ENCODE measurements at regions not wholly inside any gene's neighbourhood (a gene's known extent, or its start where the extent isn't known, plus 50 kb on each side); places are given as distances from the start of the nearest gene placed in this dataset.

DNA sequence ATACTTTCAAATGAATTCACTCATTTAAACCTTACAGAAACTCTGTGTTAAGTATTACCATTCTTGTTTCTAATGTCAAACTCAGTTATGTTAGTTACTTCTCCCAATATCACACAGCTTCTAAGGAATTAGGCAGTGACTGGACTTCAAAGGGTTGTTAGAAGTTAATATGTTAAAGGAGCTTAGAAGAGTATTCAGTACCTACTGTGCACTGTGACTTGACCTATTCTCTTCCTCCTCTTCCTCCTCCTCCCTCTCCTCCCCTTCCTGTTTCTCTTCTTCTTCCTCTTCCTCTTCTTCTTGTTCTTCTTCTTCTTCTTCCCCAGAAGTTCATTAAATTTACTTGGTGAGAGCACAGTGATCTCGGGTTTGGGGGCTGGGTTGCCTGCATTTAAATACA, 325.6 kb upstream of the SLC35B3 start:
- TF ChIP-seq POLR2A (IDR thresholded peaks at IDR 0.05): no peak
- TF ChIP-seq, protein P1, sequence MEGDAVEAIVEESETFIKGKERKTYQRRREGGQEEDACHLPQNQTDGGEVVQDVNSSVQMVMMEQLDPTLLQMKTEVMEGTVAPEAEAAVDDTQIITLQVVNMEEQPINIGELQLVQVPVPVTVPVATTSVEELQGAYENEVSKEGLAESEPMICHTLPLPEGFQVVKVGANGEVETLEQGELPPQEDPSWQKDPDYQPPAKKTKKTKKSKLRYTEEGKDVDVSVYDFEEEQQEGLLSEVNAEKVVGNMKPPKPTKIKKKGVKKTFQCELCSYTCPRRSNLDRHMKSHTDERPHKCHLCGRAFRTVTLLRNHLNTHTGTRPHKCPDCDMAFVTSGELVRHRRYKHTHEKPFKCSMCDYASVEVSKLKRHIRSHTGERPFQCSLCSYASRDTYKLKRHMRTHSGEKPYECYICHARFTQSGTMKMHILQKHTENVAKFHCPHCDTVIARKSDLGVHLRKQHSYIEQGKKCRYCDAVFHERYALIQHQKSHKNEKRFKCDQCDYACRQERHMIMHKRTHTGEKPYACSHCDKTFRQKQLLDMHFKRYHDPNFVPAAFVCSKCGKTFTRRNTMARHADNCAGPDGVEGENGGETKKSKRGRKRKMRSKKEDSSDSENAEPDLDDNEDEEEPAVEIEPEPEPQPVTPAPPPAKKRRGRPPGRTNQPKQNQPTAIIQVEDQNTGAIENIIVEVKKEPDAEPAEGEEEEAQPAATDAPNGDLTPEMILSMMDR (IDR thresholded peaks at IDR 0.05): no peak

Data from uterus (tissue), 2 donors.